IMR-90 (cell line): ENCODE measurements at regions not wholly inside any gene's neighbourhood (a gene's known extent, or its start where the extent isn't known, plus 50 kb on each side); places are given as distances from the start of the nearest gene placed in this dataset.
A peak's percentile ranks its signal among the peaks of the same experiment; 100 is the strongest.

ENCODE experiments used
- ATAC-seq: fragments of 200-7000 bp; cut with Tn5 transposase; 2 replicates; pipeline ENCODE4 v1.9.1; 2020; ENCODE audit warnings: low read depth, mild to moderate bottlenecking, moderate library complexity
- BruUV-seq: library from RNA; stranded (reverse); fragments of 400-500 nt; replicated peaks from 2 replicates; lab custom pipeline; 2021; lab: Mats Ljungman, UMichigan
- CTCF ChIA-PET: fragments of 300-600 bp; formaldehyde crosslinking; extraction: SDS; loops from one replicate; lab custom pipeline; 2021; ENCODE audit warnings: antibody characterized with exemption; lab: Yijun Ruan, JAX
- POLR2A ChIA-PET: fragments of 300-600 bp; sonication (Branson Sonifier 250); formaldehyde crosslinking; loops from one replicate; lab custom pipeline; 2022; ENCODE audit warnings: antibody characterized with exemption; ENCODE audit not compliant: unreplicated experiment; lab: Charles Lee
- DNase-seq: peaks from one replicate; pipeline ENCODE4 v3.0.0; 2013
- H2AFZ ChIP-seq: replicated peaks from 2 replicates; pipeline ENCODE3; 2013; ENCODE audit warnings: low read length, mild to moderate bottlenecking; ENCODE audit not compliant: poor library complexity
- H2AK5ac ChIP-seq: 2 replicates; pipeline ENCODE4 v1.6.1; 2013; ENCODE audit warnings: low read depth, low read length, inconsistent platforms
- H2AK9ac ChIP-seq: replicated peaks from 2 replicates; pipeline ENCODE3; 2013; ENCODE audit warnings: mild to moderate bottlenecking, low read depth, low read length, moderate library complexity; ENCODE audit not compliant: poor library complexity
- H2BK120ac ChIP-seq: 2 replicates; pipeline ENCODE4 v1.6.1; 2013; ENCODE audit warnings: low read depth, low read length, inconsistent platforms
- H2BK15ac ChIP-seq: 3 replicates; pipeline ENCODE4 v1.6.1; 2013; ENCODE audit warnings: low read depth, low read length, inconsistent platforms
- H2BK20ac ChIP-seq: 2 replicates; pipeline ENCODE4 v1.6.1; 2013; ENCODE audit warnings: low read depth, mild to moderate bottlenecking, inconsistent platforms, low read length, moderate library complexity
- H2BK5ac ChIP-seq: 2 replicates; pipeline ENCODE4 v1.6.1; 2013; ENCODE audit warnings: mild to moderate bottlenecking, low read depth, low read length, inconsistent platforms; ENCODE audit not compliant: poor library complexity, severe bottlenecking
- H3K14ac ChIP-seq: replicated peaks from 2 replicates; pipeline ENCODE4 v1.6.1; 2013; ENCODE audit warnings: low read depth, low read length, inconsistent platforms
- H3K18ac ChIP-seq: 2 replicates; pipeline ENCODE4 v1.6.1; 2013; ENCODE audit warnings: low read depth, low read length, control low read depth
- H3K23ac ChIP-seq: 2 replicates; pipeline ENCODE4 v1.6.1; 2013; ENCODE audit warnings: low read depth, low read length, inconsistent platforms
- H3K27ac ChIP-seq: 2 replicates; pipeline ENCODE4 v1.5.1; 2013; ENCODE audit warnings: mild to moderate bottlenecking, control low read depth, low read length; ENCODE audit not compliant: insufficient read depth
- H3K27me3 ChIP-seq: 2 replicates; pipeline ENCODE4 v1.6.1; 2013; ENCODE audit warnings: low read length; ENCODE audit not compliant: control insufficient read depth, insufficient read depth
- H3K36me3 ChIP-seq: 2 replicates; pipeline ENCODE4 v1.6.1; 2013; ENCODE audit warnings: low read length, mixed read lengths; ENCODE audit not compliant: control insufficient read depth, insufficient read depth
- H3K4ac ChIP-seq: 2 replicates; pipeline ENCODE4 v1.6.1; 2013; ENCODE audit warnings: low read depth, low read length, inconsistent platforms
- H3K4me1 ChIP-seq: 2 replicates; pipeline ENCODE4 v1.6.1; 2013; ENCODE audit warnings: low read length, mixed read lengths; ENCODE audit not compliant: control insufficient read depth, insufficient read depth
- H3K4me2 ChIP-seq: 2 replicates; pipeline ENCODE4 v1.6.1; 2013; ENCODE audit warnings: low read depth, mild to moderate bottlenecking, control low read depth, low read length, moderate library complexity
- H3K4me3 ChIP-seq: 2 replicates; pipeline ENCODE4 v1.5.1; 2013; ENCODE audit warnings: low read depth, mild to moderate bottlenecking, control low read depth, low read length, moderate library complexity; ENCODE audit not compliant: insufficient read depth
- H3K56ac ChIP-seq: 2 replicates; pipeline ENCODE4 v1.6.1; 2013; ENCODE audit warnings: low read length, inconsistent platforms; ENCODE audit not compliant: insufficient read depth; ENCODE audit errors: extremely low read depth
- H3K79me1 ChIP-seq, 2 experiments: 2 replicates each; pipeline ENCODE4 v1.6.1; 2013; ENCODE audit warnings: low read length in 2 of 2, inconsistent platforms in 1 of 2, low read depth in 1 of 2
- H3K9ac ChIP-seq: 2 replicates; pipeline ENCODE4 v1.6.1; 2013; ENCODE audit warnings: low read depth, low read length, control low read depth
- H3K9me1 ChIP-seq: 2 replicates; pipeline ENCODE4 v1.6.1; 2013; ENCODE audit warnings: low read length, inconsistent platforms; ENCODE audit not compliant: insufficient read depth
- H3K9me3 ChIP-seq: 2 replicates; pipeline ENCODE4 v1.6.1; 2013; ENCODE audit warnings: low read length; ENCODE audit not compliant: control insufficient read depth, insufficient read depth
- H4K20me1 ChIP-seq: 2 replicates; pipeline ENCODE4 v1.6.1; 2013; ENCODE audit warnings: low read length, inconsistent platforms; ENCODE audit not compliant: insufficient read depth
- H4K5ac ChIP-seq: 2 replicates; pipeline ENCODE4 v1.6.1; 2013; ENCODE audit warnings: mild to moderate bottlenecking, low read depth, low read length, control low read depth
- H4K8ac ChIP-seq, 2 experiments: 2 replicates each; pipeline ENCODE4 v1.6.1; 2013; ENCODE audit warnings: low read depth in 2 of 2, low read length in 2 of 2, control low read depth in 1 of 2, inconsistent platforms in 1 of 2
- H4K91ac ChIP-seq: 2 replicates; pipeline ENCODE4 v1.6.1; 2013; ENCODE audit warnings: low read depth, low read length, inconsistent platforms; ENCODE audit not compliant: insufficient read depth
- CEBPB ChIP-seq: IDR thresholded peaks from 2 replicates; pipeline ENCODE4 v1.6.1; 2012; ENCODE audit warnings: low read depth, low read length, improper control_type of control experiment
- FOS ChIP-seq: fragments of 150-350 bp; IDR thresholded peaks from 2 replicates; pipeline ENCODE4 v1.6.1; 2016; ENCODE audit warnings: low read depth, low read length
- RCOR1 ChIP-seq: IDR thresholded peaks from 2 replicates; pipeline ENCODE4 v1.6.1; 2012; ENCODE audit warnings: mild to moderate bottlenecking, low read length, improper control_type of control experiment; ENCODE audit not compliant: insufficient replicate concordance
- SMC3 ChIP-seq: fragments of 150-350 bp; IDR thresholded peaks from 2 replicates; pipeline ENCODE4 v1.6.1; 2016; ENCODE audit warnings: low read depth, mild to moderate bottlenecking, antibody characterized with exemption, low read length, moderate library complexity
- WGBS, 2 experiments: methylation state at CpG; one replicate each; pipeline versions ENCODE4 v1.1.5 to v1.1.7; 2013; ENCODE audit warnings: missing lambda C conversion rate in 2 of 2; ENCODE audit not compliant: insufficient read length in 1 of 2; ENCODE audit errors: extremely low coverage in 2 of 2; 5-methylcytosine and 5-hydroxymethylcytosine counted together
- dilution Hi-C: fragments of 300-500 bp; cut with HindIII; formaldehyde crosslinking; loops from one replicate; pipeline ENCODE4 v1.14.3; 2018; ENCODE audit warnings: low sequenced_read_pairs; ENCODE audit not compliant: unreplicated experiment
- in situ Hi-C: fragments of 300-500 bp; cut with MboI; formaldehyde crosslinking; loops from 3 replicates; pipeline ENCODE4 v1.14.3; 2019; ENCODE audit warnings: low sequenced_read_pairs, inconsistent platforms, mixed read lengths
- intact Hi-C: fragments of 100-400 bp; cut with micrococcal nuclease; formaldehyde crosslinking; loops from 2 replicates; pipeline ENCODE4 v1.10.0; 2022

GRCh38 chr6:47134476-47135189, 92.5 kb upstream of the ADGRF1 start:
- peaks cover 5% of the 10 kb centered on the region; the same call in 1 of the 2 replicates for H3K9me1 ChIP-seq
- H3K27me3 ChIP-seq, result no peaks in the 10 kb centered on the region
- peak overlapping the region; percentile 98 for H2BK20ac ChIP-seq
- peak overlapping the region; percentile 64; the same call in 1 of the 2 replicates for H3K56ac ChIP-seq
- H3K4me1 ChIP-seq, result peaks cover 9% of the 10 kb centered on the region
- peak overlapping the region; percentile 64 to 98; a peak in 3 of 4 replicates for H4K8ac ChIP-seq
- H3K36me3 ChIP-seq, result no peaks in the 10 kb centered on the region
- peak overlapping the region; percentile 87 for H2BK5ac ChIP-seq
- in situ Hi-C loops, result no loop called here
- H2BK15ac ChIP-seq, result peak overlapping the region; percentile 99
- TF ChIP-seq SMC3 (no peak), RCOR1 (no peak), FOS (peak; percentile 90), CEBPB (peak; percentile 43; the same call in 1 of the 2 replicates)
- peak overlapping the region; percentile 94 for H3K14ac ChIP-seq
- H2AK5ac ChIP-seq, result peak overlapping the region; percentile 74; the same call in 1 of the 2 replicates
- ChIA-PET CTCF (no interaction called here), POLR2A (interaction anchor here (0.6 to 0.7 kb wide), 2 partner anchors 31 to 164 kb away, joined by 4 to 14 read pairs; no protein-coding TSS in a partner anchor)
- peak overlapping the region; percentile 73 for H3K4me2 ChIP-seq
- peak; percentile 96 for DNase-seq
- peak overlapping the region; percentile 56 for H3K9ac ChIP-seq
- H3K18ac ChIP-seq, result peak overlapping the region; percentile 96
- ATAC-seq, result peak; percentile 82
- H2BK120ac ChIP-seq, result peak overlapping the region; percentile 99
- no peak overlapping the region for H3K4me3 ChIP-seq
- peak overlapping the region; percentile 96 for H3K23ac ChIP-seq
- peak overlapping the region; percentile 93 for H4K91ac ChIP-seq
- no peaks in the 10 kb centered on the region for H3K9me3 ChIP-seq
- dilution Hi-C loops, result no loop called here
- H4K20me1 ChIP-seq, result no peaks in the 10 kb centered on the region
- H3K79me1 ChIP-seq, result no peaks in the 10 kb centered on the region
- intact Hi-C loops, result loop anchor here (2.0 kb wide), 1 partner anchor 34 kb away; no protein-coding TSS in a partner anchor
- peak overlapping the region; percentile 83 for H2AFZ ChIP-seq
- peak overlapping the region; percentile 91 for H3K27ac ChIP-seq
- H2AK9ac ChIP-seq, result peak overlapping the region; percentile 92
- H4K5ac ChIP-seq, result peak overlapping the region; percentile 94
- peak overlapping the region; percentile 95 for H3K4ac ChIP-seq
- 0% methylated on average over 1 of the region's 6 CpGs; no CpG with 5 or more reads in 1 of the 2 experiments for WGBS, 2 experiments
- no TSS peak for BruUV-seq
